WTC11 (cell line): ENCODE measurements at regions not wholly inside any gene's neighbourhood (a gene's known extent, or its start where the extent isn't known, plus 50 kb on each side); places are given as distances from the start of the nearest gene placed in this dataset.

Experiments used
- ATAC-seq: fragments of 200-7000 bp; cut with Tn5 transposase; 2 replicates; pipeline ENCODE4 v1.10.0; 2021; ENCODE audit warnings: mild to moderate bottlenecking, moderate library complexity
- CTCF ChIA-PET: fragments of 300-600 bp; sonication (Branson Sonifier 250); formaldehyde crosslinking; loops from one replicate; lab custom pipeline; 2021; ENCODE audit warnings: antibody characterized with exemption; lab: Charles Lee
- POLR2A ChIA-PET: fragments of 350-600 bp; sonication (Branson Sonifier 250); formaldehyde crosslinking; loops from one replicate; lab custom pipeline; 2021; ENCODE audit warnings: antibody characterized with exemption; lab: Charles Lee
- DNase-seq: peaks from one replicate; pipeline ENCODE4 v3.0.0; 2021; ENCODE audit warnings: low spot score
- H3K27ac Mint-ChIP-seq: 2 replicates; pipeline ENCODE4 v1.8.0; 2021; ENCODE audit warnings: mixed read lengths
- H3K27me3 Mint-ChIP-seq: 2 replicates; pipeline ENCODE4 v1.8.0; 2021; ENCODE audit warnings: low read depth, mild to moderate bottlenecking, moderate library complexity, mixed read lengths
- H3K36me3 Mint-ChIP-seq: 2 replicates; pipeline ENCODE4 v1.8.0; 2021; ENCODE audit warnings: mixed read lengths
- H3K4me1 Mint-ChIP-seq: 2 replicates; pipeline ENCODE4 v1.8.0; 2022; ENCODE audit warnings: mixed read lengths
- H3K4me3 Mint-ChIP-seq: 2 replicates; pipeline ENCODE4 v1.8.0; 2021; ENCODE audit warnings: mild to moderate bottlenecking, moderate library complexity, mixed read lengths
- H3K9me3 Mint-ChIP-seq: 2 replicates; pipeline ENCODE4 v1.8.0; 2021; ENCODE audit warnings: mixed read lengths
- CREB1 ChIP-seq: sonication (generic); formaldehyde crosslinking; IDR thresholded peaks from 2 replicates; pipeline ENCODE4 v1.8.0; 2023; ENCODE audit warnings: mild to moderate bottlenecking, missing genetic modification reagents
- CREM ChIP-seq: sonication (generic); formaldehyde crosslinking; IDR thresholded peaks from 2 replicates; pipeline ENCODE4 v1.8.1; 2022; ENCODE audit warnings: mild to moderate bottlenecking, missing genetic modification reagents, moderate library complexity
- EMX1 ChIP-seq: fragments of 250-450 bp; sonication (Bioruptor Pico); IDR thresholded peaks from 2 replicates; pipeline ENCODE4 v1.8.0; 2021; ENCODE audit warnings: mild to moderate bottlenecking
- FOXK1 ChIP-seq: sonication (generic); formaldehyde crosslinking; IDR thresholded peaks from 2 replicates; pipeline ENCODE4 v1.8.0; 2022; ENCODE audit warnings: mild to moderate bottlenecking, moderate library complexity, missing genetic modification reagents
- FOXP1 ChIP-seq: sonication (generic); formaldehyde crosslinking; IDR thresholded peaks from 2 replicates; pipeline ENCODE4 v1.8.0; 2022; ENCODE audit warnings: missing genetic modification reagents, mild to moderate bottlenecking, moderate library complexity, borderline replicate concordance
- GABPB1 ChIP-seq: sonication (generic); formaldehyde crosslinking; IDR thresholded peaks from 2 replicates; pipeline ENCODE4 v1.8.1; 2023; ENCODE audit warnings: mild to moderate bottlenecking, missing genetic modification reagents
- JAZF1 ChIP-seq: fragments of 250-450 bp; sonication (Bioruptor Pico); IDR thresholded peaks from 2 replicates; pipeline ENCODE4 v1.9.0; 2021; ENCODE audit warnings: moderate library complexity, mild to moderate bottlenecking, inconsistent platforms
- NFYB ChIP-seq: sonication (generic); formaldehyde crosslinking; conservative IDR thresholded peaks from 2 replicates; pipeline ENCODE4 v1.8.0; 2022; ENCODE audit warnings: low read depth, missing genetic modification reagents
- NR1H2 ChIP-seq: sonication (generic); formaldehyde crosslinking; IDR thresholded peaks from 2 replicates; pipeline ENCODE4 v1.9.0; 2021; ENCODE audit warnings: mild to moderate bottlenecking, moderate library complexity, missing genetic modification reagents
- NR2C2 ChIP-seq: sonication (generic); formaldehyde crosslinking; IDR thresholded peaks from 2 replicates; pipeline ENCODE4 v1.8.0; 2022; ENCODE audit warnings: mild to moderate bottlenecking, missing genetic modification reagents
- PRDM15 ChIP-seq: sonication (generic); formaldehyde crosslinking; IDR thresholded peaks from 2 replicates; pipeline ENCODE4 v1.8.0; 2022; ENCODE audit warnings: missing genetic modification reagents
- PRRX2 ChIP-seq: fragments of 250-450 bp; sonication (Bioruptor Pico); IDR thresholded peaks from 2 replicates; pipeline ENCODE4 v1.8.0; 2021; ENCODE audit warnings: mild to moderate bottlenecking
- SOX15 ChIP-seq: fragments of 250-450 bp; sonication (Bioruptor Pico); IDR thresholded peaks from 2 replicates; pipeline ENCODE4 v1.9.0; 2021; ENCODE audit warnings: mild to moderate bottlenecking
- SP1 ChIP-seq: sonication (generic); formaldehyde crosslinking; conservative IDR thresholded peaks from 2 replicates; pipeline ENCODE4 v1.8.1; 2022; ENCODE audit warnings: missing genetic modification reagents
- TEAD4 ChIP-seq: sonication (generic); formaldehyde crosslinking; IDR thresholded peaks from 2 replicates; pipeline ENCODE4 v1.8.0; 2022; ENCODE audit warnings: mild to moderate bottlenecking, missing genetic modification reagents
- TP53 ChIP-seq: sonication (generic); formaldehyde crosslinking; IDR thresholded peaks from 2 replicates; pipeline ENCODE4 v1.8.1; 2023; ENCODE audit warnings: mild to moderate bottlenecking, missing genetic modification reagents
- ZBTB21 ChIP-seq: sonication (generic); formaldehyde crosslinking; IDR thresholded peaks from 2 replicates; pipeline ENCODE4 v1.8.1; 2023; ENCODE audit warnings: mild to moderate bottlenecking, missing genetic modification reagents, borderline replicate concordance
- ZNF138 ChIP-seq: sonication (generic); formaldehyde crosslinking; conservative IDR thresholded peaks from 2 replicates; pipeline ENCODE4 v1.8.1; 2022; ENCODE audit warnings: mild to moderate bottlenecking, moderate library complexity, missing genetic modification reagents
- ZNF263 ChIP-seq: sonication (generic); formaldehyde crosslinking; IDR thresholded peaks from 2 replicates; pipeline ENCODE4 v1.8.1; 2022; ENCODE audit warnings: low read depth, mild to moderate bottlenecking, moderate library complexity, missing genetic modification reagents
- ZNF396 ChIP-seq: fragments of 250-450 bp; sonication (Bioruptor Pico); IDR thresholded peaks from 2 replicates; pipeline ENCODE4 v1.8.0; 2021; ENCODE audit warnings: mild to moderate bottlenecking, moderate library complexity, borderline replicate concordance
- TF ChIP-seq, protein P1 (sequence below): sonication (generic); formaldehyde crosslinking; IDR thresholded peaks from 2 replicates; pipeline ENCODE4 v1.8.0; 2022; ENCODE audit warnings: mild to moderate bottlenecking, missing genetic modification reagents
- TF ChIP-seq, protein P2 (sequence below): sonication (generic); formaldehyde crosslinking; conservative IDR thresholded peaks from 2 replicates; pipeline ENCODE4 v1.8.1; 2023; ENCODE audit warnings: mild to moderate bottlenecking, low read depth, missing genetic modification reagents, moderate library complexity

DNA sequence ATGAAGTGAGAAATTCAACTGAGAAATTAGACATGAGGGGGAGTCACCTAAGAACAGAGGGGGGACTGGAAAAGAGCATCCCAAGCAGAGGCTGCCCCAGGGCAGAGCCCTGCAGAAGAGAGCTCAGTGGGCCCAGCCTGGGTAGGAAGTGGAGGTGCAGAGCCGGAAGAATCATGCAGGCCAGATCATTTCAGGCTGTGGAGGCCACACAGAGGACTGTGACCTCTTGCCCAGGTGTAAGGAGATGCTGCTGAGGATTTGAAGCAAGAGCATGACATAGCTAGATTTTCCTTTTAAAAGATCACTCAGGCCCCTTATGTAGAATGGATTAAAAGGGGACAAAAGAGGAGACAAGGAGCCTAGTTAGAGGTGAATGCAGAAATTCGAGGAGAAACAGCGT is 63.9 kb upstream of the SPATA13 start:
- no peak overlapping the region for H3K27ac Mint-ChIP-seq

GRCh38 chr13:24097064-24097463 is 63.5 kb upstream of the SPATA13 start:
- DNase-seq (no peak), ATAC-seq (no peak)
- peaks cover 15% of the 10 kb centered on the region for H3K4me1 Mint-ChIP-seq
- CTCF ChIA-PET = no interaction called here
- peaks cover 4% of the 10 kb centered on the region; the same call in 1 of the 2 replicates for H3K9me3 Mint-ChIP-seq
- no peak overlapping the region for H3K27ac Mint-ChIP-seq
- TF ChIP-seq GABPB1 (CRISPR knock-in tag) (peak; percentile 98), NR2C2 (no peak)
- no peaks in the 10 kb centered on the region for H3K27me3 Mint-ChIP-seq
- POLR2A ChIA-PET = no interaction called here
- no peak overlapping the region for H3K4me3 Mint-ChIP-seq
- H3K36me3 Mint-ChIP-seq = no peaks in the 10 kb centered on the region

More for the DNA sequence above, 63.9 kb upstream of the SPATA13 start:
- CTCF ChIA-PET = no interaction called here
- POLR2A ChIA-PET = interaction anchor here (0.6 kb wide), 1 partner anchor 163 kb away, joined by 3 read pairs; no protein-coding TSS in a partner anchor
- Mint-ChIP-seq H3K36me3 (no peaks in the 10 kb centered on the region), H3K27me3 (no peaks in the 10 kb centered on the region), H3K4me1 (peaks cover 15% of the 10 kb centered on the region), H3K4me3 (no peak overlapping the region), H3K9me3 (peaks cover 4% of the 10 kb centered on the region; the same call in 1 of the 2 replicates)
- ATAC-seq = no peak
- TF ChIP-seq JAZF1 (CRISPR knock-in tag) = no peak
- TF ChIP-seq EMX1 (CRISPR knock-in tag) = no peak
- TF ChIP-seq CREB1 = no peak
- DNase-seq = no peak

- Mint-ChIP-seq H3K9me3 (peaks cover 4% of the 10 kb centered on the region; the same call in 1 of the 2 replicates), H3K27ac (no peak overlapping the region), H3K4me1 (peaks cover 14% of the 10 kb centered on the region), H3K4me3 (no peak overlapping the region), H3K27me3 (no peaks in the 10 kb centered on the region), H3K36me3 (no peaks in the 10 kb centered on the region)
- no peak for ATAC-seq
- ChIA-PET CTCF (no interaction called here), POLR2A (no interaction called here)
- DNase-seq = no peak
- TF ChIP-seq FOXP1 (CRISPR knock-in tag) (no peak), ZNF138 (CRISPR knock-in tag) (no peak), SP1 (CRISPR knock-in tag) (no peak), PRDM15 (no peak), NFYB (CRISPR knock-in tag) (no peak)
- TF ChIP-seq, protein P1, sequence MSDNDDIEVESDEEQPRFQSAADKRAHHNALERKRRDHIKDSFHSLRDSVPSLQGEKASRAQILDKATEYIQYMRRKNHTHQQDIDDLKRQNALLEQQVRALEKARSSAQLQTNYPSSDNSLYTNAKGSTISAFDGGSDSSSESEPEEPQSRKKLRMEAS (CRISPR knock-in tag) = no peak
- TF ChIP-seq, protein P2, sequence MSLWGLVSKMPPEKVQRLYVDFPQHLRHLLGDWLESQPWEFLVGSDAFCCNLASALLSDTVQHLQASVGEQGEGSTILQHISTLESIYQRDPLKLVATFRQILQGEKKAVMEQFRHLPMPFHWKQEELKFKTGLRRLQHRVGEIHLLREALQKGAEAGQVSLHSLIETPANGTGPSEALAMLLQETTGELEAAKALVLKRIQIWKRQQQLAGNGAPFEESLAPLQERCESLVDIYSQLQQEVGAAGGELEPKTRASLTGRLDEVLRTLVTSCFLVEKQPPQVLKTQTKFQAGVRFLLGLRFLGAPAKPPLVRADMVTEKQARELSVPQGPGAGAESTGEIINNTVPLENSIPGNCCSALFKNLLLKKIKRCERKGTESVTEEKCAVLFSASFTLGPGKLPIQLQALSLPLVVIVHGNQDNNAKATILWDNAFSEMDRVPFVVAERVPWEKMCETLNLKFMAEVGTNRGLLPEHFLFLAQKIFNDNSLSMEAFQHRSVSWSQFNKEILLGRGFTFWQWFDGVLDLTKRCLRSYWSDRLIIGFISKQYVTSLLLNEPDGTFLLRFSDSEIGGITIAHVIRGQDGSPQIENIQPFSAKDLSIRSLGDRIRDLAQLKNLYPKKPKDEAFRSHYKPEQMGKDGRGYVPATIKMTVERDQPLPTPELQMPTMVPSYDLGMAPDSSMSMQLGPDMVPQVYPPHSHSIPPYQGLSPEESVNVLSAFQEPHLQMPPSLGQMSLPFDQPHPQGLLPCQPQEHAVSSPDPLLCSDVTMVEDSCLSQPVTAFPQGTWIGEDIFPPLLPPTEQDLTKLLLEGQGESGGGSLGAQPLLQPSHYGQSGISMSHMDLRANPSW = no peak
Observed at GRCh38 chr13:24097667-24098066, 62.9 kb upstream of the SPATA13 start.

DNA sequence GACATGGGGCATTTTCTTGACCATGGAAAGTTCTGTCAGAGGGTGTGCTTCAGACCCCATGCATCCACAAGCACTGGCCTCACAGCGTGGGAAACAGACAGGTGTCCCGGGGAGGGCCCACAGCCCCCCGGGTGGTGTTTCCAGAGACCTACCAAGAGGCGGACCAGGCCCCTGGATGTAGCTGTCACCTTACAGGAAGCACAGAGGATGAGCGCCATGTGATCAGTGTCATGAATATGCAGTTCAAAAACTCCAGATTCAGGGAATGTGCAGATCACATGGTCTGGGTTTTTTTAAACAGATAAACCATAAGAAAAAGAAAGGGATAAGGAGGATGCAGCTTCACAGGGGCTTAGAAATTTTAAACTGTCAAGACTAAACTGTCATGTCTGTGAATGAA is 61.0 kb upstream of the SPATA13 start:
- H3K4me3 Mint-ChIP-seq = no peak overlapping the region
- no peak for DNase-seq
- ATAC-seq = no peak
- no peaks in the 10 kb centered on the region for H3K27me3 Mint-ChIP-seq
- CTCF ChIA-PET = interaction anchor here (1.2 kb wide), 1 partner anchor 46 kb away, joined by 4 read pairs; no protein-coding TSS in a partner anchor
- H3K4me1 Mint-ChIP-seq = peaks cover 9% of the 10 kb centered on the region
- POLR2A ChIA-PET = no interaction called here
- no peaks in the 10 kb centered on the region for H3K36me3 Mint-ChIP-seq
- TF ChIP-seq ZNF138 (CRISPR knock-in tag) (no peak), TP53 (no peak), FOXP1 (CRISPR knock-in tag) (no peak), SP1 (CRISPR knock-in tag) (no peak), ZBTB21 (CRISPR knock-in tag) (no peak), TEAD4 (CRISPR knock-in tag) (no peak), ZNF396 (CRISPR knock-in tag) (no peak), ZNF263 (CRISPR knock-in tag) (no peak), FOXK1 (CRISPR knock-in tag) (no peak), SOX15 (CRISPR knock-in tag) (no peak), NR1H2 (CRISPR knock-in tag) (no peak), PRRX2 (CRISPR knock-in tag) (no peak), CREM (CRISPR knock-in tag) (no peak)
- no peak overlapping the region for H3K27ac Mint-ChIP-seq
- peaks cover 4% of the 10 kb centered on the region; the same call in 1 of the 2 replicates for H3K9me3 Mint-ChIP-seq
